HepG2 (cell line): ENCODE measurements at regions not wholly inside any gene's neighbourhood (a gene's known extent, or its start where the extent isn't known, plus 50 kb on each side); places are given as distances from the start of the nearest gene placed in this dataset.
"Not testable (repeated sequence)": the region's sequence is repeated elsewhere in the genome, so short reads cannot be mapped to it uniquely, and the experiment has no call there.

Experiments used
- KLF16 ChIP-seq, 2 experiments: sonication (generic) in 1 of 2; formaldehyde crosslinking in 1 of 2; IDR thresholded peaks; 2 replicates each; pipeline versions ENCODE4 v1.6.1 to v1.8.0; 2016 to 2023; ENCODE audit warnings: missing genetic modification reagents in 2 of 2, missing compliant biosample characterization in 1 of 2
- PHB2 ChIP-seq: fragments of 450-650 bp; IDR thresholded peaks from 2 replicates; pipeline ENCODE4 v1.6.1; 2018; ENCODE audit not compliant: partially characterized antibody
- POLR2AphosphoS2 ChIP-seq: IDR thresholded peaks from 2 replicates; pipeline ENCODE4 v1.6.1; 2011; ENCODE audit warnings: low read depth, low read length, improper control_type of control experiment
- SATB2 ChIP-seq: sonication (generic); formaldehyde crosslinking; IDR thresholded peaks from 2 replicates; pipeline ENCODE4 v1.5.0; 2020; ENCODE audit warnings: missing genetic modification reagents
- YY1 ChIP-seq: IDR thresholded peaks from 2 replicates; pipeline ENCODE4 v1.6.1; 2011; ENCODE audit warnings: low read length, low read depth, moderate library complexity, mild to moderate bottlenecking; ENCODE audit not compliant: insufficient read depth, insufficient replicate concordance
- ZNF24 ChIP-seq: fragments of 450-650 bp; IDR thresholded peaks from 2 replicates; pipeline ENCODE4 v1.6.1; 2017; ENCODE audit warnings: antibody characterized with exemption, mild to moderate bottlenecking
- ZNF746 ChIP-seq: sonication (generic); formaldehyde crosslinking; IDR thresholded peaks from 2 replicates; pipeline ENCODE4 v1.8.0; 2022; ENCODE audit warnings: mild to moderate bottlenecking, missing genetic modification reagents
- TF ChIP-seq, protein P1 (sequence below): sonication (generic); formaldehyde crosslinking; IDR thresholded peaks from 2 replicates; pipeline ENCODE4 v1.4.0; 2020; ENCODE audit warnings: mild to moderate bottlenecking, missing genetic modification reagents

DNA sequence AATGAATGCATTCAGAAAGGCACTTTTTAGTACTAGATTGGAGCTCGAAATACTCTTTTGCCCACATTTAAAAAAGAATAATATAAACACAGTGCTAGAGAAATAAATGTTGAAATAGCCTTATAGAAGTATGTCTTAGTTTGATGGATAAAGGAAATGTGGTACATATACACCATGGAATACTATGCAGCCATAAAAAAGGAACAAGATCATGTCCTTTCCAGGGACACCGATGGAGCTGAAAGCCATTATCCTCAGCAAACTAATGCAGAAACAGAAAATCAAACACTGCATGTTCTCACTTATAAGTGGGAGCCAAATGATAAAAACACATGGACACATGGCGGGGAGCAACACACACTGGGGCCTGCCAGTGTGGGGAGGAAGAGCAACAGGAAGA is 135.0 kb downstream of the HNMT start:
- TF ChIP-seq KLF16 (CRISPR knock-in tag; IDR thresholded peaks at IDR 0.05); POLR2AphosphoS2; SATB2; YY1; PHB2; ZNF746; ZNF24: not testable (repeated sequence)
- TF ChIP-seq, protein P1, sequence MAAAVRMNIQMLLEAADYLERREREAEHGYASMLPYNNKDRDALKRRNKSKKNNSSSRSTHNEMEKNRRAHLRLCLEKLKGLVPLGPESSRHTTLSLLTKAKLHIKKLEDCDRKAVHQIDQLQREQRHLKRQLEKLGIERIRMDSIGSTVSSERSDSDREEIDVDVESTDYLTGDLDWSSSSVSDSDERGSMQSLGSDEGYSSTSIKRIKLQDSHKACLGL: not testable (repeated sequence)
